Ovary (tissue), 7 donors: ENCODE measurements at regions not wholly inside any gene's neighbourhood (a gene's known extent, or its start where the extent isn't known, plus 50 kb on each side); places are given as distances from the start of the nearest gene placed in this dataset.
"Not testable (repeated sequence)": the region's sequence is repeated elsewhere in the genome, so short reads cannot be mapped to it uniquely, and the experiment has no call there.

ENCODE experiments used
- DNase-seq, 5 donors: peaks; one replicate each; pipeline ENCODE4 v3.0.0-alpha.2; 2019 to 2020
- H3K27ac ChIP-seq, 2 donors: fragments of 200-600 bp; one replicate each; pipeline versions ENCODE4 v1.5.1 to v1.8.0; 2019 to 2022
- H3K27me3 ChIP-seq: fragments of 200-600 bp; one replicate; pipeline ENCODE4 v1.8.0; 2022
- H3K36me3 ChIP-seq: fragments of 200-600 bp; sonication (generic); one replicate; pipeline ENCODE4 v1.5.1; 2019
- H3K4me1 ChIP-seq: one replicate; pipeline ENCODE4 v1.8.1; 2013; ENCODE audit warnings: mild to moderate bottlenecking, moderate library complexity; ENCODE audit not compliant: insufficient read depth
- H3K4me3 ChIP-seq: fragments of 200-600 bp; sonication (generic); one replicate; pipeline ENCODE4 v1.5.1; 2017
- H3K9me3 ChIP-seq, 2 donors: fragments of 200-600 bp in 1 of 2; sonication (generic) in 1 of 2; one replicate each; pipeline versions ENCODE4 v1.5.1 to v1.8.1; 2013 to 2019; ENCODE audit warnings: mild to moderate bottlenecking in 1 of 2, moderate library complexity in 1 of 2
- EP300 ChIP-seq: sonication (generic); formaldehyde crosslinking; IDR thresholded peaks from one replicate; pipeline ENCODE4 v1.6.1; 2017; ENCODE audit warnings: antibody characterized with exemption
- POLR2A ChIP-seq: fragments of 450-650 bp; IDR thresholded peaks from one replicate; pipeline ENCODE4 v1.6.1; 2017; ENCODE audit warnings: antibody characterized with exemption, mild to moderate bottlenecking, moderate library complexity
- WGBS, 3 donors: extraction: QIAGEN DNeasy Blood & Tissue Kit in 1 of 3; methylation state at CpG; one replicate each; pipeline versions ENCODE4 v1.1.5 to v1.1.7; 2013 to 2017; 5-methylcytosine and 5-hydroxymethylcytosine counted together
- intact Hi-C, 4 donors: fragments of 100-400 bp; cut with DNase I; formaldehyde crosslinking; loops; one replicate each; pipeline versions ENCODE4 v1.11.0 to v1.15.1; 2022 to 2023
- TF ChIP-seq, protein P1 (sequence below), 3 donors: fragments of 450-650 bp in 2 of 3; fragments of 200-600 bp in 1 of 3; IDR thresholded peaks; one replicate each; pipeline versions ENCODE4 v1.5.1 to v1.8.0; 2016 to 2022; ENCODE audit warnings: antibody characterized with exemption in 3 of 3, mild to moderate bottlenecking in 1 of 3
- donor health status: DM: no; HTN: no; CAD: no; lungs with moderate emphysema.
- donor health status: DM: no; HTN: no; CAD: no.
- donor health status: Bipolar disorder and iron deficiency.
- donor health status: DM: no; HTN: no; CAD: no.
- donor health status: DM: yes; HTN: yes; CAD: no.

DNA sequence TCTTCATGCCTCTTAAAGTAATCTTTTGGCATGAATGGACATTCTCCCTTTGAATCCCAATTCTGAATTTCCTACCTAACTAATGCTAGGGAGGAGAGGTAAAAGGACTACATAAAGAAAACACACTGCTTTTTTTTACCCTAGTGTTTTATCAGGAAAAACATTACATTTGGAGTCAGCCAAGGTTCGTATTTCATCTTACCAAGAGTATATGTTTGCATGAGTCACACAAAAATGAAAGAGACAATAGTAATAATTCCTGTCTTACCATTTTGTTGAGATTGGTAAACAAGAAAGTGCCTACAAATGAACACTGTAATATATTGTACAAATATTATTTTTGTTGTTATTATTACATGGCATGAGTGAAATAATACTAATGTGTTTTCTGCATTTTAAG lies 112.9 kb upstream of the WARS2 start:
- no peaks in the 10 kb centered on the region for H3K27me3 ChIP-seq
- TF ChIP-seq, protein P1, sequence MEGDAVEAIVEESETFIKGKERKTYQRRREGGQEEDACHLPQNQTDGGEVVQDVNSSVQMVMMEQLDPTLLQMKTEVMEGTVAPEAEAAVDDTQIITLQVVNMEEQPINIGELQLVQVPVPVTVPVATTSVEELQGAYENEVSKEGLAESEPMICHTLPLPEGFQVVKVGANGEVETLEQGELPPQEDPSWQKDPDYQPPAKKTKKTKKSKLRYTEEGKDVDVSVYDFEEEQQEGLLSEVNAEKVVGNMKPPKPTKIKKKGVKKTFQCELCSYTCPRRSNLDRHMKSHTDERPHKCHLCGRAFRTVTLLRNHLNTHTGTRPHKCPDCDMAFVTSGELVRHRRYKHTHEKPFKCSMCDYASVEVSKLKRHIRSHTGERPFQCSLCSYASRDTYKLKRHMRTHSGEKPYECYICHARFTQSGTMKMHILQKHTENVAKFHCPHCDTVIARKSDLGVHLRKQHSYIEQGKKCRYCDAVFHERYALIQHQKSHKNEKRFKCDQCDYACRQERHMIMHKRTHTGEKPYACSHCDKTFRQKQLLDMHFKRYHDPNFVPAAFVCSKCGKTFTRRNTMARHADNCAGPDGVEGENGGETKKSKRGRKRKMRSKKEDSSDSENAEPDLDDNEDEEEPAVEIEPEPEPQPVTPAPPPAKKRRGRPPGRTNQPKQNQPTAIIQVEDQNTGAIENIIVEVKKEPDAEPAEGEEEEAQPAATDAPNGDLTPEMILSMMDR (IDR thresholded peaks at IDR 0.05) = no peak
- TF ChIP-seq POLR2A (no peak), EP300 (no peak)
- H3K27ac ChIP-seq = no peak overlapping the region
- no peak overlapping the region for H3K4me3 ChIP-seq
- no peaks in the 10 kb centered on the region for H3K4me1 ChIP-seq
- H3K36me3 ChIP-seq = no peaks in the 10 kb centered on the region
- H3K9me3 ChIP-seq = no peaks in the 10 kb centered on the region
- no peak for DNase-seq
- intact Hi-C loops = no loop called here
- WGBS, 3 donors = 28 to 43% (median 40%) methylated on average over 1 of the region's 1 CpG

DNA sequence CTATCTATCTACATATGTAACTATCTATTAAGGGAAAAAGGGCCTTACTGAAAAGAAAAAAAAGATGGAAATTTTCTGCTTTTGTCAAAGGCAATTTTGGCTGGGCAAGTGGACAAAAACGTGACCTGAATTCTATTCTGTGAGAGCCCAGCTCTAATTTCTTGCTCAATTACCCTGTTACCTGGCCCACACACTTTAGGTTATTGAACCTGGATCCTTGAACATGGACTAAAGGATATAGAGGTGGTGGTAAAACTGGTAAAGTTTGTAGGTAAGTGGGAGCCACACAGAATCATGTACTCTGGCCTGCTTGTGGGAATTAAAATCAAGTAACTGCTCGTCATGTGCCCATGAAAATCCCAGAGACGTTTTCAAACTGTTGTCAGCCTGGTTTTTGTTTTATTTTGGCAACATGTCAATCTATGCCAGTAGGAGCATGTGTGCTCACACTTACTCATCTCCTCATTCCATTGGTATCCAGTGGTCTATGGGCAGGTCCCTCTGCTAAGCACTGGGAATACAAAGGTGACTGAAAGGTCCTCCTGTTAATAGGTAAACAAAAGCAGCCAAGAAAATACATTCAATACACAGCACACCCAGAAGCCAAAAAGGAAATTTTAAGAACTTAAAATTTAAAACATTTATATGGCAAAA lies 113.7 kb upstream of the WARS2 start:
- H3K4me3 ChIP-seq = no peak overlapping the region
- no peaks in the 10 kb centered on the region for H3K9me3 ChIP-seq
- 72 to 81% (median 79%) methylated on average over 3 of the region's 3 CpGs for WGBS, 3 donors
- TF ChIP-seq, protein P1 (IDR thresholded peaks at IDR 0.05) = no peak
- TF ChIP-seq POLR2A (no peak), EP300 (no peak)
- no peak for DNase-seq
- no peaks in the 10 kb centered on the region for H3K4me1 ChIP-seq
- no peak overlapping the region for H3K27ac ChIP-seq
- no peaks in the 10 kb centered on the region for H3K27me3 ChIP-seq
- no peaks in the 10 kb centered on the region for H3K36me3 ChIP-seq
- intact Hi-C loops = no loop called here

DNA sequence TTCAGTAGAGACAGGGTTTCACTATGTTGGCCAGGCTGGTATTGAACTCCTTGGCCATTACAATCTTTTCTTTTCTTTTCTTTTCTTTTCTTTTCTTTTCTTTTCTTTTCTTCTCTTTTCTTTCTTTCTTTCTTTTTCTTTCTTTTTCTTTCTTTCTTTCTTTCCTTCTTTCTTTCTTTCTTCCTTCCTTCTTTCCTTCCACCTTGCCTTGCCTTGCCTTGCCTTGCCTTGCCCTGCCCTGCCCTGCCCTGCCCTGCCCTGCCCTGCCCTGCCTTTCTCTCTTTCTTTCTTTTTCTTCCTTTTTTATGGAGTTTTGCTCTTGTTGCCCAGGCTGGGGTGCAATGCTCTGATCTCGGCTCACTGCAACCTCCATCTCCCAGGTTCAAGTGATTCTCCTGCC lies 112.5 kb upstream of the HAO2 start:
- H3K27ac ChIP-seq, H3K4me3 ChIP-seq, H3K9me3 ChIP-seq, H3K27me3 ChIP-seq, H3K36me3 ChIP-seq, DNase-seq, H3K4me1 ChIP-seq, intact Hi-C loops: not testable (repeated sequence)
- 96 to 100% (median 97%) methylated on average over 1 of the region's 1 CpG for WGBS, 3 donors

DNA sequence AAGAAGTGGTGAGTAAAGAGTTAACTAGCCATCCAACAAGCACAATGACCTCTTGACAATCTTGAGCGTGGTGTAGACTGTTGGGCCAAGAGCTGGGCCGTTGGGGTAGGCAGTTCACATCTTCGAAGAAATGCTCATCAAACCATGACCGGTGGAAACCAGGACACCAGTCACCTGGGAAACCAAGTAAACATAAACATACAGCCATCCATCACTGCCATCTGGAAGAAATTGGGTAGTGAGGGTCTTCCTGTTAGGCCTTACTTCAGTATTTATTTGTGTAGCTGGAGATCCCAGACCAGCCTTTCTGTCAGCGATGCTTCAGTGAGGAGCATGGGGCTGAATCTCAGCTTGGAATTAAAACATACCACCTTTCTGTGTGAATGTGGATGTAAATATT lies 108.1 kb upstream of the HAO2 start:
- DNase-seq = no peak
- Histone ChIP-seq H3K9me3 (no peaks in the 10 kb centered on the region), H3K27ac (no peak overlapping the region), H3K36me3 (no peaks in the 10 kb centered on the region), H3K4me1 (no peaks in the 10 kb centered on the region), H3K4me3 (no peak overlapping the region), H3K27me3 (no peaks in the 10 kb centered on the region)
- intact Hi-C loops = no loop called here
- TF ChIP-seq EP300 = no peak
- TF ChIP-seq POLR2A = no peak
- TF ChIP-seq, protein P1 (IDR thresholded peaks at IDR 0.05) = no peak
- 40 to 46% (median 44%) methylated on average over 5 of the region's 5 CpGs for WGBS, 3 donors

DNA sequence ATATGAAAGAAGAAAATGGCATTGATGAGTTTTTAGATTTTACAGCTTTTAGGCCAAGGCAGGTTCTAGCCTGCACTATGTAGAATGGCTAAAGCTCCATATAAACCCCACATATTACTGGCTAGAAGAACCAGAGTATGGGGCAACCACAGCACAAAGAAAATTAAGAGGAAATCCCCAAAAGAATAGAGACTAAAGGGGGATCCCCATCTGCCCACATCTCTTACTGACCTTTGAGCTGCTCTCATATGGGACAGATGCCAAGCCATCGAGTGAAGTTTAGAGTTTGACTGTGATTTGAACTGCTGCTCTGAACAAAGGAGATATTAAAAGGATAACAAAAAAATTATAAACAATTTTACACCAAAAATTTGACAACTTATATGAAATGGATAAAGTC lies 102.2 kb upstream of the HAO2 start:
- Histone ChIP-seq H3K27me3 (no peaks in the 10 kb centered on the region), H3K4me1 (no peaks in the 10 kb centered on the region), H3K36me3 (no peaks in the 10 kb centered on the region), H3K4me3 (no peak overlapping the region), H3K9me3 (no peaks in the 10 kb centered on the region), H3K27ac (no peak overlapping the region)
- intact Hi-C loops = no loop called here
- DNase-seq = no peak
- TF ChIP-seq, protein P1 (IDR thresholded peaks at IDR 0.05) = no peak
- no peak for TF ChIP-seq POLR2A
- WGBS, 3 donors = 27 to 41% (median 36%) methylated on average over 1 of the region's 1 CpG
